Adrenal gland (tissue), 9 donors: ENCODE measurements at regions not wholly inside any gene's neighbourhood (a gene's known extent, or its start where the extent isn't known, plus 50 kb on each side); places are given as distances from the start of the nearest gene placed in this dataset.

ENCODE experiments used
- DNase-seq, 7 donors: peaks; one replicate each; pipeline ENCODE4 v3.0.0-alpha.2; 2019 to 2020
- H3K27ac ChIP-seq, 5 donors: fragments of 200-600 bp; sonication (generic) in 4 of 5; 1 replicate in 3 of 5; 2 replicates in 2 of 5; pipeline versions ENCODE4 v1.5.1 to v1.8.0; 2016 to 2020; ENCODE audit warnings: mild to moderate bottlenecking in 1 of 5
- H3K27me3 ChIP-seq: fragments of 200-600 bp; 2 replicates; pipeline ENCODE4 v1.8.0; 2021
- H3K36me3 ChIP-seq, 2 donors: fragments of 200-600 bp; replicated peaks in 1 of 2; 1 replicate in 1 of 2; 2 replicates in 1 of 2; pipeline versions ENCODE4 v1.5.1 to v1.8.0; 2018 to 2022
- H3K4me1 ChIP-seq, 2 donors: fragments of 200-600 bp; replicated peaks in 1 of 2; 1 replicate in 1 of 2; 2 replicates in 1 of 2; pipeline versions ENCODE4 v1.5.1 to v1.8.0; 2018 to 2021
- H3K4me3 ChIP-seq, 4 donors: fragments of 200-600 bp; sonication (generic) in 3 of 4; one replicate each; pipeline ENCODE4 v1.5.1; 2016 to 2018
- H3K9me3 ChIP-seq, 3 donors: fragments of 200-600 bp; sonication (generic) in 1 of 3; replicated peaks in 1 of 3; 1 replicate in 2 of 3; 2 replicates in 1 of 3; pipeline versions ENCODE4 v1.5.1 to v1.8.0; 2016 to 2021
- POLR2A ChIP-seq, 2 donors: fragments of 450-650 bp; IDR thresholded peaks; one replicate each; pipeline ENCODE4 v1.6.1; 2017; ENCODE audit warnings: antibody characterized with exemption in 2 of 2, mild to moderate bottlenecking in 2 of 2, moderate library complexity in 1 of 2
- WGBS, 4 donors: extraction: QIAGEN DNeasy Blood & Tissue Kit in 2 of 4; methylation state at CpG; one replicate each; pipeline versions ENCODE4 v1.1.5 to v1.1.7; 2013 to 2017; 5-methylcytosine and 5-hydroxymethylcytosine counted together
- intact Hi-C, 2 donors: fragments of 100-400 bp; cut with DNase I; formaldehyde crosslinking; loops; one replicate each; pipeline versions ENCODE4 v1.14.1 to v1.15.0; 2022 to 2023
- TF ChIP-seq, protein P1 (sequence below), 6 experiments: fragments of 450-650 bp in 4 of 6; fragments of 200-600 bp in 2 of 6; sonication (generic) in 1 of 6; IDR thresholded peaks; 1 replicate in 5 of 6; 2 replicates in 1 of 6; pipeline versions ENCODE4 v1.5.1 to v1.8.0; 2016 to 2021; ENCODE audit warnings: antibody characterized with exemption in 6 of 6, mild to moderate bottlenecking in 2 of 6, moderate library complexity in 1 of 6
- donor health status: healthy with polysubstance abuse.
- donor health status: Bipolar disorder and iron deficiency.
- donor health status: DM: yes; HTN: yes; CAD: no.
- donor health status: DM: no; HTN: no; CAD: no.
- donor health status: DM: no; HTN: no; CAD: no.

GRCh38 chr2:191773136-191773535 lies 73.8 kb downstream of the CAVIN2 start:
- Histone ChIP-seq H3K4me3 (no peak overlapping the region), H3K9me3 (no peaks in the 10 kb centered on the region), H3K27ac (no peak overlapping the region), H3K36me3 (no peaks in the 10 kb centered on the region), H3K27me3 (no peaks in the 10 kb centered on the region), H3K4me1 (no peaks in the 10 kb centered on the region)
- TF ChIP-seq, protein P1, sequence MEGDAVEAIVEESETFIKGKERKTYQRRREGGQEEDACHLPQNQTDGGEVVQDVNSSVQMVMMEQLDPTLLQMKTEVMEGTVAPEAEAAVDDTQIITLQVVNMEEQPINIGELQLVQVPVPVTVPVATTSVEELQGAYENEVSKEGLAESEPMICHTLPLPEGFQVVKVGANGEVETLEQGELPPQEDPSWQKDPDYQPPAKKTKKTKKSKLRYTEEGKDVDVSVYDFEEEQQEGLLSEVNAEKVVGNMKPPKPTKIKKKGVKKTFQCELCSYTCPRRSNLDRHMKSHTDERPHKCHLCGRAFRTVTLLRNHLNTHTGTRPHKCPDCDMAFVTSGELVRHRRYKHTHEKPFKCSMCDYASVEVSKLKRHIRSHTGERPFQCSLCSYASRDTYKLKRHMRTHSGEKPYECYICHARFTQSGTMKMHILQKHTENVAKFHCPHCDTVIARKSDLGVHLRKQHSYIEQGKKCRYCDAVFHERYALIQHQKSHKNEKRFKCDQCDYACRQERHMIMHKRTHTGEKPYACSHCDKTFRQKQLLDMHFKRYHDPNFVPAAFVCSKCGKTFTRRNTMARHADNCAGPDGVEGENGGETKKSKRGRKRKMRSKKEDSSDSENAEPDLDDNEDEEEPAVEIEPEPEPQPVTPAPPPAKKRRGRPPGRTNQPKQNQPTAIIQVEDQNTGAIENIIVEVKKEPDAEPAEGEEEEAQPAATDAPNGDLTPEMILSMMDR (IDR thresholded peaks at IDR 0.05): no peak
- TF ChIP-seq POLR2A (IDR thresholded peaks at IDR 0.05): no peak
- no peak for DNase-seq
- intact Hi-C loops: no loop called here
- 67 to 84% (median 82%) methylated on average over 4 of the region's 4 CpGs for WGBS, 4 donors

DNA sequence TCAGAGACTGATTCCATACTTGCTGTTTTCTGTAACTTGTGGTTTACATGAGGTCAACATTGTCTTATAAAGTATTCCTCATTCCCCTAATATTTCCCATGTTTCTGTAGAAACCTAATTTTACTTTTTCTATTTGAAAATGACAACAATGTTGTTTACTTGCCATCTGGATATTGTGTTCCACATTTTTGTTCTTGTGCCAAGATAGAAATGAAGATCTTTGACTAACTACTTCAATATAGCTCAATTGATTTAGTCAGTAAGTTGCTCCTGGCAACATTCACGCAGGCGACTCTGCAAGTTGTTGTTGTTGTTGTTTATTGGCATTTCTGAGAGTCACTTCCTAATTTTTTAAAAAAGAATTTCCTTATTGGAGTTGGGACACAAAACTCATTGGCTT lies 69.5 kb downstream of the CAVIN2 start:
- Histone ChIP-seq H3K4me1 (no peaks in the 10 kb centered on the region), H3K9me3 (no peaks in the 10 kb centered on the region), H3K4me3 (no peak overlapping the region), H3K27me3 (no peaks in the 10 kb centered on the region), H3K36me3 (no peaks in the 10 kb centered on the region), H3K27ac (no peak overlapping the region)
- DNase-seq: no peak
- intact Hi-C loops: no loop called here
- TF ChIP-seq, protein P1 (IDR thresholded peaks at IDR 0.05): no peak
- no peak for TF ChIP-seq POLR2A (IDR thresholded peaks at IDR 0.05)
- WGBS, 4 donors: 79 to 89% (median 84%) methylated on average over 2 of the region's 2 CpGs

- Histone ChIP-seq H3K9me3 (no peaks in the 10 kb centered on the region), H3K27me3 (no peaks in the 10 kb centered on the region), H3K4me3 (no peak overlapping the region), H3K27ac (no peak overlapping the region), H3K36me3 (no peaks in the 10 kb centered on the region), H3K4me1 (no peaks in the 10 kb centered on the region)
- TF ChIP-seq, protein P1 (IDR thresholded peaks at IDR 0.05): no peak
- TF ChIP-seq POLR2A (IDR thresholded peaks at IDR 0.05): no peak
- 93 to 96% (median 95%) methylated on average over 1 of the region's 1 CpG for WGBS, 4 donors
- no peak for DNase-seq
- intact Hi-C loops: no loop called here
Observed at GRCh38 chr2:191778041-191778440, 68.8 kb downstream of the CAVIN2 start.

DNA sequence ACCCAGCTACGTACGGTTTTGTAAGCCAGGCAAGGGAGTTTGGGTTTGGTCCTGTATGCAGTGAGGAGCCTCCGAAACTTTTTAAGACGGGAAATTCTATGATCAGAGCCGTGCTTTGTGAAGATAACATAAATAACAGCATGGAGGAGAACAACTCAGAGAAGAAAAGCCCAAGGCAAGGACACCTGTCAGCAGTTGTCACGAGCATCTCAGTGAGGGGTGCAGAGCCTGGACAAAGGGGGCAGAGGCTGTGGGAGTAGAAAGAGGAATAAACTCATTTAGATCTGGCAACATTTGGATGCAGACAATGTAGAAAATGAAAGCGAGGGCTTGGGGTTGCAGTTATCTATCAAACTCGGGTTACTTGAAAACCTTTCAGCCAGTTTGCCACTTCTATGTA lies 64.5 kb downstream of the CAVIN2 start:
- H3K9me3 ChIP-seq: no peaks in the 10 kb centered on the region
- no peak for DNase-seq

More for the DNA sequence above, 64.5 kb downstream of the CAVIN2 start:
- Histone ChIP-seq H3K27ac (no peak overlapping the region), H3K4me3 (no peak overlapping the region), H3K4me1 (no peaks in the 10 kb centered on the region), H3K36me3 (no peaks in the 10 kb centered on the region), H3K27me3 (no peaks in the 10 kb centered on the region)
- intact Hi-C loops: no loop called here
- 65 to 80% (median 72%) methylated on average over 8 of the region's 8 CpGs for WGBS, 4 donors
- TF ChIP-seq, protein P1 (IDR thresholded peaks at IDR 0.05): no peak
- no peak for TF ChIP-seq POLR2A (IDR thresholded peaks at IDR 0.05)
